Daoy (cell line): ENCODE measurements at regions not wholly inside any gene's neighbourhood (a gene's known extent, or its start where the extent isn't known, plus 50 kb on each side); places are given as distances from the start of the nearest gene placed in this dataset.

Experiments
- DNase-seq: peaks from one replicate; pipeline ENCODE4 v3.0.0-alpha.2; 2015; ENCODE audit warnings: low read depth

- no peak for DNase-seq
Observed at GRCh38 chr5:111004291-111004690, 67.2 kb upstream of the TSLP start.

GRCh38 chr5:111010783-111011182 is 60.7 kb upstream of the TSLP start:
- no peak for DNase-seq

- DNase-seq: peak; percentile 9
Observed at GRCh38 chr5:111013011-111013410, 58.5 kb upstream of the TSLP start.

- DNase-seq: peak; percentile 75
Observed at GRCh38 chr5:111016801-111017200, 54.7 kb upstream of the TSLP start.

- DNase-seq: no peak
Observed at GRCh38 chr5:111017731-111018130, 53.8 kb upstream of the TSLP start.
